OCI-LY1 (cell line): ENCODE measurements at regions not wholly inside any gene's neighbourhood (a gene's known extent, or its start where the extent isn't known, plus 50 kb on each side); places are given as distances from the start of the nearest gene placed in this dataset.

Experiments used
- EZH2 ChIP-seq: fragments of 200-600 bp; sonication (generic), shearing (Covaris generic); IDR thresholded peaks from 2 replicates; pipeline ENCODE4 v1.8.0; 2017; ENCODE audit warnings: borderline replicate concordance, mixed run types, mild to moderate bottlenecking, antibody characterized with exemption, low read length, moderate library complexity, mixed read lengths
- TF ChIP-seq, protein P1 (sequence below): fragments of 200-600 bp; sonication (generic), shearing (Covaris generic); IDR thresholded peaks from 2 replicates; pipeline ENCODE4 v1.5.1; 2017; ENCODE audit warnings: mild to moderate bottlenecking, antibody characterized with exemption, low read length, moderate library complexity, mixed read lengths

DNA sequence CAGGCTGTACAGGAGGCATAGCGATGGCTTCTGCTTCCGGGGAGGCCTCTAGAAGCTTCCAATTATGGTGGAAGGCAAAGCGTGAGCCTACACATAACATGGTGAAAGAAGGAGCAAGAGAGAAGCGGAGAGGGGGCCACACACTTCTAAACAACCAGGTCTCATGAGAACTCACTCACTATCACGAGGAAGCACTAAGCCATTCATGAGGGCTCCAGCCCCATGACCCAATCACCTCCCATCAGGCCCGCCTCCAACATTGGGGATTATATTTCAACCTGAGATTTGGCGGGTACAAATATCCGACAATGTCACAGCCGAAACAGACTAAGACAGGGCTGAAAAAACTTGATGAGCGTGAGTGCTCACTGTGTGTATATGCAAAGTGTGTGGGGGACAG, 89.3 kb upstream of the CNIH3 start:
- TF ChIP-seq, protein P1, sequence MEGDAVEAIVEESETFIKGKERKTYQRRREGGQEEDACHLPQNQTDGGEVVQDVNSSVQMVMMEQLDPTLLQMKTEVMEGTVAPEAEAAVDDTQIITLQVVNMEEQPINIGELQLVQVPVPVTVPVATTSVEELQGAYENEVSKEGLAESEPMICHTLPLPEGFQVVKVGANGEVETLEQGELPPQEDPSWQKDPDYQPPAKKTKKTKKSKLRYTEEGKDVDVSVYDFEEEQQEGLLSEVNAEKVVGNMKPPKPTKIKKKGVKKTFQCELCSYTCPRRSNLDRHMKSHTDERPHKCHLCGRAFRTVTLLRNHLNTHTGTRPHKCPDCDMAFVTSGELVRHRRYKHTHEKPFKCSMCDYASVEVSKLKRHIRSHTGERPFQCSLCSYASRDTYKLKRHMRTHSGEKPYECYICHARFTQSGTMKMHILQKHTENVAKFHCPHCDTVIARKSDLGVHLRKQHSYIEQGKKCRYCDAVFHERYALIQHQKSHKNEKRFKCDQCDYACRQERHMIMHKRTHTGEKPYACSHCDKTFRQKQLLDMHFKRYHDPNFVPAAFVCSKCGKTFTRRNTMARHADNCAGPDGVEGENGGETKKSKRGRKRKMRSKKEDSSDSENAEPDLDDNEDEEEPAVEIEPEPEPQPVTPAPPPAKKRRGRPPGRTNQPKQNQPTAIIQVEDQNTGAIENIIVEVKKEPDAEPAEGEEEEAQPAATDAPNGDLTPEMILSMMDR = no peak
- no peak for TF ChIP-seq EZH2
